ENCODE measurements at regions not wholly inside any gene's neighbourhood (a gene's known extent, or its start where the extent isn't known, plus 50 kb on each side); places are given as distances from the start of the nearest gene placed in this dataset.

GRCh38 chr5:89374144-89374784 lies 491.3 kb upstream of the MEF2C start:
- Histone ChIP-seq H2AFZ (no peak overlapping the region), H3K9ac (no peak overlapping the region), H3K4me2 (ENCODE audit: low read length) (no peak overlapping the region), H3K27ac (no peak overlapping the region), H3K9me3 (ENCODE audit: control insufficient read depth, low read length) (no peaks in the 10 kb centered on the region), H3K4me3 (ENCODE audit: low read depth, low read length) (no peak overlapping the region), H3K36me3 (ENCODE audit: control insufficient read depth, insufficient read depth, low read length) (no peaks in the 10 kb centered on the region), H3K79me2 (no peaks in the 10 kb centered on the region), H3K27me3 (ENCODE audit: control insufficient read depth, insufficient read depth, low read length) (no peaks in the 10 kb centered on the region), H3K4me1 (no peaks in the 10 kb centered on the region)
- TF ChIP-seq, protein P1, sequence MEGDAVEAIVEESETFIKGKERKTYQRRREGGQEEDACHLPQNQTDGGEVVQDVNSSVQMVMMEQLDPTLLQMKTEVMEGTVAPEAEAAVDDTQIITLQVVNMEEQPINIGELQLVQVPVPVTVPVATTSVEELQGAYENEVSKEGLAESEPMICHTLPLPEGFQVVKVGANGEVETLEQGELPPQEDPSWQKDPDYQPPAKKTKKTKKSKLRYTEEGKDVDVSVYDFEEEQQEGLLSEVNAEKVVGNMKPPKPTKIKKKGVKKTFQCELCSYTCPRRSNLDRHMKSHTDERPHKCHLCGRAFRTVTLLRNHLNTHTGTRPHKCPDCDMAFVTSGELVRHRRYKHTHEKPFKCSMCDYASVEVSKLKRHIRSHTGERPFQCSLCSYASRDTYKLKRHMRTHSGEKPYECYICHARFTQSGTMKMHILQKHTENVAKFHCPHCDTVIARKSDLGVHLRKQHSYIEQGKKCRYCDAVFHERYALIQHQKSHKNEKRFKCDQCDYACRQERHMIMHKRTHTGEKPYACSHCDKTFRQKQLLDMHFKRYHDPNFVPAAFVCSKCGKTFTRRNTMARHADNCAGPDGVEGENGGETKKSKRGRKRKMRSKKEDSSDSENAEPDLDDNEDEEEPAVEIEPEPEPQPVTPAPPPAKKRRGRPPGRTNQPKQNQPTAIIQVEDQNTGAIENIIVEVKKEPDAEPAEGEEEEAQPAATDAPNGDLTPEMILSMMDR (IDR thresholded peaks at IDR 0.05): no peak

- Histone ChIP-seq H3K4me2 (ENCODE audit: low read length) (no peak overlapping the region), H3K9me3 (ENCODE audit: control insufficient read depth, low read length) (no peaks in the 10 kb centered on the region), H3K4me1 (no peaks in the 10 kb centered on the region), H2AFZ (no peak overlapping the region), H3K79me2 (no peaks in the 10 kb centered on the region), H3K4me3 (ENCODE audit: low read depth, low read length) (no peak overlapping the region), H3K27ac (no peak overlapping the region), H3K36me3 (ENCODE audit: control insufficient read depth, insufficient read depth, low read length) (no peaks in the 10 kb centered on the region), H3K27me3 (ENCODE audit: control insufficient read depth, insufficient read depth, low read length) (no peaks in the 10 kb centered on the region), H3K9ac (no peak overlapping the region)
- TF ChIP-seq, protein P1 (IDR thresholded peaks at IDR 0.05): no peak
Observed at GRCh38 chr5:89372176-89372575, 489.2 kb upstream of the MEF2C start.

DNA sequence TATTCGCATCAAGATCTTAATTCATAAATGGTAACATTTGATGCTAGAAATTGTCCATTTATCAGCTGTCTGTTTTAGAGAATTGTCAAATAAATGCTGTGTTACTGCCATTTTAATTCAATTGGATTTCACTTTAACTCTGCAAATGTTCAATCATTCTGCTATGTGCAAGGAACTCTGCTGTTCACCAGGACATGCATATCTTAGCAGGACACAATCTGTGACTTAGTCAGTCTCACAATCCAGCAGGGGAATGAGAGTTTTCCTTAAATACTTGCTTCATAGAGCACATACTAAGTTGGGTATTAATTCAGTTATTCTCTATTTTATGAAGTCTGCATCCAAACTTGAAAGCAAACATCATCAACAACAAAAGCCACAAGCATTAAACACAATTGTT lies 488.7 kb upstream of the MEF2C start:
- Histone ChIP-seq H3K79me2 (no peaks in the 10 kb centered on the region), H3K27ac (no peak overlapping the region), H3K4me2 (ENCODE audit: low read length) (no peak overlapping the region), H3K9ac (no peak overlapping the region), H2AFZ (no peak overlapping the region), H3K4me1 (no peaks in the 10 kb centered on the region), H3K27me3 (ENCODE audit: control insufficient read depth, insufficient read depth, low read length) (no peaks in the 10 kb centered on the region), H3K36me3 (ENCODE audit: control insufficient read depth, insufficient read depth, low read length) (no peaks in the 10 kb centered on the region), H3K4me3 (ENCODE audit: low read depth, low read length) (no peak overlapping the region), H3K9me3 (ENCODE audit: control insufficient read depth, low read length) (no peaks in the 10 kb centered on the region)
- TF ChIP-seq, protein P1 (IDR thresholded peaks at IDR 0.05): no peak

- no peak overlapping the region for H3K4me3 ChIP-seq (ENCODE audit: low read depth, low read length)
- no peaks in the 10 kb centered on the region for H3K4me1 ChIP-seq
- no peaks in the 10 kb centered on the region for H3K36me3 ChIP-seq (ENCODE audit: control insufficient read depth, insufficient read depth, low read length)
- H3K9ac ChIP-seq: no peak overlapping the region
- TF ChIP-seq, protein P1 (IDR thresholded peaks at IDR 0.05): no peak
- no peaks in the 10 kb centered on the region for H3K27me3 ChIP-seq (ENCODE audit: control insufficient read depth, insufficient read depth, low read length)
- no peaks in the 10 kb centered on the region for H3K79me2 ChIP-seq
- H2AFZ ChIP-seq: no peak overlapping the region
- H3K27ac ChIP-seq: no peak overlapping the region
- H3K4me2 ChIP-seq (ENCODE audit: low read length): no peak overlapping the region
- H3K9me3 ChIP-seq (ENCODE audit: control insufficient read depth, low read length): no peaks in the 10 kb centered on the region
Observed at GRCh38 chr5:89359046-89359445, 476.1 kb upstream of the MEF2C start.

Measured in parathyroid adenoma (tissue), 2 donors.